ENCODE measurements at regions not wholly inside any gene's neighbourhood (a gene's known extent, or its start where the extent isn't known, plus 50 kb on each side); places are given as distances from the start of the nearest gene placed in this dataset.

DNA sequence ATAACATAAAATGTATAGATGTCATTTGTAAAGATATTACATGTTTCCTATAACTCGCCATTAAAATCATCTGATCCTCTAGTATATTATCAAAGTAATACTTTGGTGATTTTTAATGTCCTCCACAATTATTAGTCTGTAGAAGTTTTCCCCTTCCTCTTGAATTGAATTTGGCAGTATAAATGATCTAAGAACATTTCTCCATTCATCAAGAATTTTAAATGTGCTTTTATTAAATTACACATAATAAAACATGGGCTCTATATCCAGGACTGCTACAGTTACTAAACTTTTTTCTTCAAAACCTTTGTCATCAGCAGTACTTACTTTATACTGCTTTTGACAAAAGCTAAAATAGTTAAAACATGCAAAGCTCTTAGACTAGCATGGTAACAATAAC, 315.4 kb upstream of the ZC3H15 start:
- POLR2A ChIA-PET: no interaction called here

More for the DNA sequence above, 315.4 kb upstream of the ZC3H15 start:
- DNase-seq (ENCODE audit: low read depth, low spot score): no peak
- CTCF ChIA-PET: no interaction called here
- H3K4me2 ChIP-seq (ENCODE audit: insufficient read depth, low read length): no peak overlapping the region
- no peaks in the 10 kb centered on the region for H3K27me3 ChIP-seq (ENCODE audit: control insufficient read depth in 2 of 2, insufficient read depth in 2 of 2, low read length in 2 of 2)
- no peaks in the 10 kb centered on the region for H3K79me2 ChIP-seq (ENCODE audit: control insufficient read depth, insufficient read depth, low read length)
- H3K36me3 ChIP-seq (ENCODE audit: control insufficient read depth in 2 of 2, extremely low read depth in 1 of 2, insufficient read depth in 2 of 2, low read length in 2 of 2): no peaks in the 10 kb centered on the region
- H3K9me3 ChIP-seq (replicated peaks; ENCODE audit: control insufficient read depth, insufficient read depth, low read length): no peaks in the 10 kb centered on the region
- no peak overlapping the region for H2AFZ ChIP-seq (ENCODE audit: low read depth, low read length)
- intact Hi-C loops (cut with micrococcal nuclease) (no loop called here), dilution Hi-C loops (cut with MboI; ENCODE audit: extremely low pct_ligation_motif_present, low sequenced_read_pairs) (no loop called here)
- H3K9me1 ChIP-seq (replicated peaks; ENCODE audit: control insufficient read depth, extremely low read depth, insufficient read depth, low read length): no peaks in the 10 kb centered on the region
- no TSS peak for BruUV-seq (replicated peaks)
- H3K4me1 ChIP-seq (ENCODE audit: control insufficient read depth, extremely low read depth, insufficient read depth, low read length): no peaks in the 10 kb centered on the region
- H4K20me1 ChIP-seq (replicated peaks; ENCODE audit: control insufficient read depth, extremely low read depth, insufficient read depth, low read length): no peaks in the 10 kb centered on the region
- TF ChIP-seq POLR2AphosphoS5 (IDR thresholded peaks at IDR 0.05; ENCODE audit: insufficient read depth, low read depth, low read length) (no peak), JUN (IDR thresholded peaks at IDR 0.05; ENCODE audit: borderline replicate concordance, insufficient read depth, insufficient read length, low read depth) (no peak), POLR2A (IDR thresholded peaks at IDR 0.05; ENCODE audit: low read depth, low read length) (no peak), EZH2 (IDR thresholded peaks at IDR 0.05; ENCODE audit: borderline replicate concordance, low read depth, low read length, severe bottlenecking) (no peak), GATA2 (IDR thresholded peaks at IDR 0.05; ENCODE audit: insufficient read depth, insufficient read length, low read depth, low read length) (no peak), FOS (IDR thresholded peaks at IDR 0.05; ENCODE audit: borderline replicate concordance, insufficient read depth, low read length) (no peak), MYC (IDR thresholded peaks at IDR 0.05; ENCODE audit: low read depth, low read length) (no peak)
- TF ChIP-seq, protein P1, sequence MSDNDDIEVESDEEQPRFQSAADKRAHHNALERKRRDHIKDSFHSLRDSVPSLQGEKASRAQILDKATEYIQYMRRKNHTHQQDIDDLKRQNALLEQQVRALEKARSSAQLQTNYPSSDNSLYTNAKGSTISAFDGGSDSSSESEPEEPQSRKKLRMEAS (IDR thresholded peaks at IDR 0.05; ENCODE audit: insufficient read depth, insufficient read length): no peak
- TF ChIP-seq, protein P2, sequence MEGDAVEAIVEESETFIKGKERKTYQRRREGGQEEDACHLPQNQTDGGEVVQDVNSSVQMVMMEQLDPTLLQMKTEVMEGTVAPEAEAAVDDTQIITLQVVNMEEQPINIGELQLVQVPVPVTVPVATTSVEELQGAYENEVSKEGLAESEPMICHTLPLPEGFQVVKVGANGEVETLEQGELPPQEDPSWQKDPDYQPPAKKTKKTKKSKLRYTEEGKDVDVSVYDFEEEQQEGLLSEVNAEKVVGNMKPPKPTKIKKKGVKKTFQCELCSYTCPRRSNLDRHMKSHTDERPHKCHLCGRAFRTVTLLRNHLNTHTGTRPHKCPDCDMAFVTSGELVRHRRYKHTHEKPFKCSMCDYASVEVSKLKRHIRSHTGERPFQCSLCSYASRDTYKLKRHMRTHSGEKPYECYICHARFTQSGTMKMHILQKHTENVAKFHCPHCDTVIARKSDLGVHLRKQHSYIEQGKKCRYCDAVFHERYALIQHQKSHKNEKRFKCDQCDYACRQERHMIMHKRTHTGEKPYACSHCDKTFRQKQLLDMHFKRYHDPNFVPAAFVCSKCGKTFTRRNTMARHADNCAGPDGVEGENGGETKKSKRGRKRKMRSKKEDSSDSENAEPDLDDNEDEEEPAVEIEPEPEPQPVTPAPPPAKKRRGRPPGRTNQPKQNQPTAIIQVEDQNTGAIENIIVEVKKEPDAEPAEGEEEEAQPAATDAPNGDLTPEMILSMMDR (IDR thresholded peaks at IDR 0.05; ENCODE audit: extremely low read depth in 1 of 2, insufficient read depth in 1 of 2, low read depth in 1 of 2, low read length in 2 of 2): no peak
- FAIRE-seq: no peak
- H3K4me3 ChIP-seq (replicated peaks in 1 of 3; ENCODE audit: insufficient read depth in 1 of 3, low read depth in 1 of 3, low read length in 3 of 3): no peak overlapping the region
- no peak overlapping the region for H3K27ac ChIP-seq (ENCODE audit: insufficient read depth, low read depth, low read length)
- H3K9ac ChIP-seq (replicated peaks; ENCODE audit: extremely low read depth, insufficient read depth, low read length): no peak overlapping the region

All from endothelial cell of umbilical vein (primary cell).